HEK293 (cell line): ENCODE measurements at regions not wholly inside any gene's neighbourhood (a gene's known extent, or its start where the extent isn't known, plus 50 kb on each side); places are given as distances from the start of the nearest gene placed in this dataset.

ENCODE experiments used
- CTCF ChIA-PET: fragments of 350-600 bp; formaldehyde crosslinking; extraction: SDS; loops from one replicate; lab custom pipeline; 2021; ENCODE audit warnings: antibody characterized with exemption; lab: Yijun Ruan, JAX
- POLR2A ChIA-PET: fragments of 300-600 bp; formaldehyde crosslinking; extraction: SDS; loops from one replicate; lab custom pipeline; 2020; ENCODE audit warnings: antibody characterized with exemption, inconsistent platforms; lab: Yijun Ruan, JAX
- H3K27ac ChIP-seq: fragments of 200-500 bp; sonication (Bioruptor generic); 2 replicates; pipeline ENCODE4 v1.5.1; 2014; ENCODE audit warnings: low read depth, low read length, control low read depth, inconsistent platforms; ENCODE audit errors: extremely low read depth
- H3K36me3 ChIP-seq, 2 experiments: fragments of 200-500 bp in 1 of 2; sonication (Bioruptor generic) in 1 of 2; 1 replicate in 1 of 2; 2 replicates in 1 of 2; pipeline ENCODE4 v1.5.1; 2014 to 2017; ENCODE audit warnings: inconsistent platforms in 2 of 2, low read length in 2 of 2; ENCODE audit not compliant: control insufficient read depth in 2 of 2, insufficient read depth in 1 of 2
- H3K4me1 ChIP-seq: fragments of 200-500 bp; sonication (Bioruptor generic); 2 replicates; pipeline ENCODE4 v1.5.1; 2014; ENCODE audit warnings: mild to moderate bottlenecking, low read length, inconsistent platforms; ENCODE audit not compliant: control insufficient read depth, insufficient read depth
- H3K4me3 ChIP-seq: 2 replicates; pipeline ENCODE4 v1.5.1; 2011; ENCODE audit warnings: low read depth, mild to moderate bottlenecking, control low read depth, low read length, moderate library complexity
- H3K9me3 ChIP-seq: fragments of 200-500 bp; sonication (Bioruptor generic); 2 replicates; pipeline ENCODE4 v1.5.1; 2014; ENCODE audit warnings: low read depth, low read length, inconsistent platforms; ENCODE audit not compliant: control insufficient read depth, insufficient read depth
- KLF9 ChIP-seq: fragments of 450-650 bp; formaldehyde crosslinking; IDR thresholded peaks from 2 replicates; pipeline ENCODE4 v1.5.1; 2016; ENCODE audit warnings: missing biosample characterization, missing genetic modification characterization, low read depth
- MEIS1 ChIP-seq: sonication (generic); formaldehyde crosslinking; IDR thresholded peaks from 2 replicates; pipeline ENCODE4 v1.8.1; 2022; ENCODE audit warnings: missing genetic modification reagents, mild to moderate bottlenecking, borderline replicate concordance
- OSR2 ChIP-seq: fragments of 450-650 bp; formaldehyde crosslinking; IDR thresholded peaks from 2 replicates; pipeline ENCODE4 v1.5.1; 2016; ENCODE audit warnings: missing biosample characterization, missing genetic modification characterization
- SCRT2 ChIP-seq: fragments of 450-650 bp; formaldehyde crosslinking; IDR thresholded peaks from 2 replicates; pipeline ENCODE4 v1.5.1; 2016; ENCODE audit warnings: missing biosample characterization, missing genetic modification characterization
- SETDB1 ChIP-seq: IDR thresholded peaks from one replicate; pipeline ENCODE4 v1.6.1; 2017; ENCODE audit warnings: mild to moderate bottlenecking, low read length, moderate library complexity, mixed read lengths; ENCODE audit not compliant: insufficient read length
- ZBTB10 ChIP-seq: fragments of 450-650 bp; formaldehyde crosslinking; IDR thresholded peaks from 2 replicates; pipeline ENCODE4 v1.5.1; 2016; ENCODE audit warnings: missing biosample characterization, missing genetic modification characterization
- ZEB2 ChIP-seq: fragments of 450-650 bp; formaldehyde crosslinking; IDR thresholded peaks from 2 replicates; pipeline ENCODE4 v1.5.1; 2016; ENCODE audit warnings: missing biosample characterization, missing genetic modification characterization
- ZFP3 ChIP-seq: fragments of 450-650 bp; formaldehyde crosslinking; IDR thresholded peaks from 2 replicates; pipeline ENCODE4 v1.5.1; 2016; ENCODE audit warnings: low read depth, missing biosample characterization, missing genetic modification characterization
- ZNF157 ChIP-seq: fragments of 450-650 bp; formaldehyde crosslinking; IDR thresholded peaks from 2 replicates; pipeline ENCODE4 v1.5.1; 2016; ENCODE audit warnings: missing biosample characterization, missing genetic modification characterization
- ZNF169 ChIP-seq: fragments of 450-650 bp; formaldehyde crosslinking; IDR thresholded peaks from 2 replicates; pipeline ENCODE4 v1.5.1; 2016; ENCODE audit warnings: missing biosample characterization, missing genetic modification characterization
- ZNF19 ChIP-seq: fragments of 450-650 bp; formaldehyde crosslinking; IDR thresholded peaks from 2 replicates; pipeline ENCODE4; 2016; ENCODE audit warnings: missing biosample characterization, missing genetic modification characterization, low read depth
- ZNF2 ChIP-seq: fragments of 450-650 bp; formaldehyde crosslinking; IDR thresholded peaks from 2 replicates; pipeline ENCODE4 v1.5.1; 2016; ENCODE audit warnings: missing biosample characterization, missing genetic modification characterization
- ZNF518A ChIP-seq: fragments of 450-650 bp; formaldehyde crosslinking; conservative IDR thresholded peaks from 2 replicates; pipeline ENCODE4 v1.5.1; 2016; ENCODE audit warnings: low read depth, missing biosample characterization, missing genetic modification characterization
- ZNF529 ChIP-seq: fragments of 450-650 bp; formaldehyde crosslinking; IDR thresholded peaks from 2 replicates; pipeline ENCODE4 v1.5.1; 2017; ENCODE audit warnings: missing genetic modification characterization, missing biosample characterization; ENCODE audit not compliant: insufficient replicate concordance
- ZNF624 ChIP-seq: fragments of 450-650 bp; formaldehyde crosslinking; IDR thresholded peaks from 2 replicates; pipeline ENCODE4 v1.5.1; 2017; ENCODE audit warnings: missing biosample characterization, missing genetic modification characterization
- ZNF664 ChIP-seq: fragments of 450-650 bp; formaldehyde crosslinking; IDR thresholded peaks from 2 replicates; pipeline ENCODE4 v1.5.1; 2016; ENCODE audit warnings: missing biosample characterization, missing genetic modification characterization
- TF ChIP-seq, protein P1 (sequence below): fragments of 450-650 bp; IDR thresholded peaks from 2 replicates; pipeline ENCODE4 v1.5.1; 2018; ENCODE audit warnings: missing biosample characterization, mild to moderate bottlenecking, missing genetic modification characterization

DNA sequence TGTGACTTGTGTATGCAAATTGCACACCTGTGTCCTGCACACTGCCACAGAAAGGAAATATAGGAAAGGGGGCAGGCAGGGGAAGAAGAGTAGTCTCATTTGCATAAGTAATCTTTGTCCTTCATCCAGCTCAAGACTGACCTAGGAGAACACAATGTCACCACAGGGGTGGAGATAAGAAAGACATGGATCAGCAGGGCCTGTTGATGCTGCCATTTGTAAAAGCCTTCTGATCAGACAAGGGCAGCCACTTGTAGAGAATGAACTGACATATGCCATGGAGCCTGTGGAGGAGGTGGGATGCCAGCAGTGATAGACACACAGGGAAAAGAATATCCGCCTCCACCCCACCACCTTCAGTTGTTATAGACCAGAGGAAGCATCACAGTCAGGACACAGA is 528.9 kb downstream of the HTR7 start:
- POLR2A ChIA-PET = no interaction called here
- Histone ChIP-seq H3K27ac (no peak overlapping the region), H3K9me3 (no peaks in the 10 kb centered on the region), H3K4me1 (no peaks in the 10 kb centered on the region), H3K4me3 (no peak overlapping the region), H3K36me3 (no peaks in the 10 kb centered on the region)
- CTCF ChIA-PET = interaction anchor here (0.6 kb wide), 1 partner anchor 490 kb away, joined by 4 read pairs; no protein-coding TSS in a partner anchor
- TF ChIP-seq MEIS1 (CRISPR knock-in tag) = no peak

- Histone ChIP-seq H3K27ac (no peak overlapping the region), H3K9me3 (no peaks in the 10 kb centered on the region), H3K36me3 (no peaks in the 10 kb centered on the region), H3K4me1 (no peaks in the 10 kb centered on the region), H3K4me3 (no peak overlapping the region)
- TF ChIP-seq ZNF518A (tag by site-specific recombination) (no peak), ZNF624 (tag by site-specific recombination) (no peak), ZNF19 (tag by site-specific recombination) (no peak), ZEB2 (tag by site-specific recombination) (no peak), ZNF169 (tag by site-specific recombination) (no peak)
- CTCF ChIA-PET = interaction anchor here (0.7 kb wide), 1 partner anchor 50 kb away, joined by 3 read pairs; no protein-coding TSS in a partner anchor
- POLR2A ChIA-PET = no interaction called here
Measured at GRCh38 chr10:90337316-90337715, 520.5 kb downstream of the HTR7 start.

DNA sequence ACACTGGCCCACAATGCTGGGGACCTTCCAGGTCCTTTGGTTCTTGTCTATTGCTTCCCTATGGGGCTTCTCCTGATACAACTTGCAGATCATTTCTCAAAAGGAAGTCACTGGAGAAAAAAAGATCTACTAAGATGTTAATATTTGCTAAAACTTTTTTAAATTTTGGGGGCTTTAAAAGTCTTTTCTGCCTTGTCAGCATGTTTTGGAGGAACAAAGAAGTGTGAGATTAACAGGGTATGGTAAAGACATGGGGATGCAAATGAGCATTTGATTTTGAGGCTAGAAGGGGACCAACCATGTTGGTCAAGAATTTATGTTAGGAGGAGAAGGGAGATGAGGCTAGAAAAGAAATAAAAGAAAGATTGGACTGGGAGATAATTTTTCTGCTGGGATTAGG is 515.4 kb downstream of the HTR7 start:
- POLR2A ChIA-PET = no interaction called here
- no peaks in the 10 kb centered on the region for H3K4me1 ChIP-seq
- no peak overlapping the region for H3K27ac ChIP-seq
- no peaks in the 10 kb centered on the region for H3K9me3 ChIP-seq
- CTCF ChIA-PET = no interaction called here
- no peak overlapping the region for H3K4me3 ChIP-seq
- no peaks in the 10 kb centered on the region for H3K36me3 ChIP-seq
- TF ChIP-seq ZNF2 (tag by site-specific recombination) (no peak), ZNF157 (tag by site-specific recombination) (no peak), SCRT2 (no peak), ZBTB10 (tag by site-specific recombination) (no peak), ZNF19 (tag by site-specific recombination) (no peak), OSR2 (tag by site-specific recombination) (no peak), ZNF664 (no peak), ZFP3 (tag by site-specific recombination) (no peak), ZNF529 (tag by site-specific recombination) (no peak), KLF9 (tag by site-specific recombination) (no peak), SETDB1 (no peak)
- TF ChIP-seq, protein P1, sequence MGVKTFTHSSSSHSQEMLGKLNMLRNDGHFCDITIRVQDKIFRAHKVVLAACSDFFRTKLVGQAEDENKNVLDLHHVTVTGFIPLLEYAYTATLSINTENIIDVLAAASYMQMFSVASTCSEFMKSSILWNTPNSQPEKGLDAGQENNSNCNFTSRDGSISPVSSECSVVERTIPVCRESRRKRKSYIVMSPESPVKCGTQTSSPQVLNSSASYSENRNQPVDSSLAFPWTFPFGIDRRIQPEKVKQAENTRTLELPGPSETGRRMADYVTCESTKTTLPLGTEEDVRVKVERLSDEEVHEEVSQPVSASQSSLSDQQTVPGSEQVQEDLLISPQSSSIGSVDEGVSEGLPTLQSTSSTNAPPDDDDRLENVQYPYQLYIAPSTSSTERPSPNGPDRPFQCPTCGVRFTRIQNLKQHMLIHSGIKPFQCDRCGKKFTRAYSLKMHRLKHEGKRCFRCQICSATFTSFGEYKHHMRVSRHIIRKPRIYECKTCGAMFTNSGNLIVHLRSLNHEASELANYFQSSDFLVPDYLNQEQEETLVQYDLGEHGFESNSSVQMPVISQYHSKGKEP (tag by site-specific recombination) = no peak
